Thymus (tissue), 11 donors: ENCODE measurements at regions not wholly inside any gene's neighbourhood (a gene's known extent, or its start where the extent isn't known, plus 50 kb on each side); places are given as distances from the start of the nearest gene placed in this dataset.

Experiments used
- DNase-seq, 9 donors: peaks; one replicate each; pipeline ENCODE4 v3.0.0-alpha.2; 2013; ENCODE audit warnings: low spot score in 9 of 9, low read depth in 6 of 9, missing footprints in 1 of 9
- H3K27ac ChIP-seq, 2 donors: one replicate each; pipeline ENCODE4 v1.5.1; 2013; ENCODE audit warnings: control low read depth in 1 of 2, low read depth in 1 of 2, low read length in 1 of 2, mild to moderate bottlenecking in 1 of 2, moderate library complexity in 1 of 2
- H3K27me3 ChIP-seq, 2 donors: one replicate each; pipeline ENCODE4 v1.5.1; 2013; ENCODE audit warnings: low read length in 1 of 2; ENCODE audit not compliant: control insufficient read depth in 2 of 2, insufficient read depth in 1 of 2
- H3K36me3 ChIP-seq, 2 donors: one replicate each; pipeline ENCODE4 v1.5.1; 2013; ENCODE audit warnings: low read length in 1 of 2, mild to moderate bottlenecking in 1 of 2, moderate library complexity in 1 of 2; ENCODE audit not compliant: control insufficient read depth in 2 of 2, insufficient read depth in 2 of 2
- H3K4me1 ChIP-seq, 2 donors: one replicate each; pipeline ENCODE4 v1.5.1; 2013; ENCODE audit warnings: low read length in 2 of 2; ENCODE audit not compliant: control insufficient read depth in 2 of 2, insufficient read depth in 2 of 2
- H3K4me3 ChIP-seq, 2 donors: one replicate each; pipeline ENCODE4 v1.5.1; 2013; ENCODE audit warnings: low read length in 2 of 2, control low read depth in 1 of 2, mild to moderate bottlenecking in 1 of 2
- H3K9me3 ChIP-seq, 2 donors: one replicate each; pipeline ENCODE4 v1.5.1; 2013; ENCODE audit warnings: low read length in 1 of 2, mild to moderate bottlenecking in 1 of 2; ENCODE audit not compliant: control insufficient read depth in 2 of 2, insufficient read depth in 1 of 2
- WGBS: extraction: QIAGEN DNeasy Blood & Tissue Kit; methylation state at CpG from one replicate; pipeline ENCODE4 v1.1.7; 2013; 5-methylcytosine and 5-hydroxymethylcytosine counted together
- donor health status: healthy.

- Histone ChIP-seq H3K9me3 (peaks cover 0 to 6% of the 10 kb centered on the region in 2 donors), H3K4me1 (no peaks in the 10 kb centered on the region), H3K27me3 (no peaks in the 10 kb centered on the region), H3K27ac (no peak overlapping the region), H3K36me3 (no peaks in the 10 kb centered on the region), H3K4me3 (no peak overlapping the region)
- DNase-seq: no peak
Measured at GRCh38 chr16:63742150-63742549, 1379.7 kb downstream of the CDH11 start.

GRCh38 chr16:63737633-63738032, 1384.2 kb downstream of the CDH11 start:
- no peaks in the 10 kb centered on the region for H3K27me3 ChIP-seq
- H3K4me1 ChIP-seq: no peaks in the 10 kb centered on the region
- H3K36me3 ChIP-seq: no peaks in the 10 kb centered on the region
- no peak for DNase-seq
- no peak overlapping the region for H3K4me3 ChIP-seq
- no peaks in the 10 kb centered on the region for H3K9me3 ChIP-seq
- no peak overlapping the region for H3K27ac ChIP-seq

- no peaks in the 10 kb centered on the region for H3K4me1 ChIP-seq
- H3K27ac ChIP-seq: no peak overlapping the region
- 90% methylated on average over 1 of the region's 1 CpG for WGBS
- no peaks in the 10 kb centered on the region for H3K9me3 ChIP-seq
- H3K27me3 ChIP-seq: no peaks in the 10 kb centered on the region
- H3K4me3 ChIP-seq: no peak overlapping the region
- H3K36me3 ChIP-seq: no peaks in the 10 kb centered on the region
- DNase-seq: no peak
Measured at GRCh38 chr16:63735456-63735855, 1386.4 kb downstream of the CDH11 start.

- Histone ChIP-seq H3K27ac (no peak overlapping the region), H3K9me3 (no peaks in the 10 kb centered on the region), H3K36me3 (no peaks in the 10 kb centered on the region), H3K4me1 (no peaks in the 10 kb centered on the region), H3K4me3 (no peak overlapping the region), H3K27me3 (no peaks in the 10 kb centered on the region)
- DNase-seq: no peak
- 55% methylated on average over 1 of the region's 1 CpG for WGBS
Measured at GRCh38 chr16:63720848-63721247, 1401.0 kb downstream of the CDH11 start.

GRCh38 chr16:63719926-63720325, 1401.9 kb downstream of the CDH11 start:
- H3K27ac ChIP-seq: no peak overlapping the region
- H3K36me3 ChIP-seq: no peaks in the 10 kb centered on the region
- H3K4me1 ChIP-seq: no peaks in the 10 kb centered on the region
- H3K9me3 ChIP-seq: no peaks in the 10 kb centered on the region
- no peak overlapping the region for H3K4me3 ChIP-seq
- DNase-seq: no peak
- 90% methylated on average over 10 of the region's 10 CpGs for WGBS
- H3K27me3 ChIP-seq: no peaks in the 10 kb centered on the region

- Histone ChIP-seq H3K4me1 (no peaks in the 10 kb centered on the region), H3K36me3 (no peaks in the 10 kb centered on the region), H3K27me3 (no peaks in the 10 kb centered on the region), H3K9me3 (no peaks in the 10 kb centered on the region), H3K27ac (no peak overlapping the region), H3K4me3 (no peak overlapping the region)
- DNase-seq: no peak
Measured at GRCh38 chr16:63717806-63718205, 1404.1 kb downstream of the CDH11 start.

GRCh38 chr16:63714876-63715275, 1407.0 kb downstream of the CDH11 start:
- Histone ChIP-seq H3K27me3 (no peaks in the 10 kb centered on the region), H3K9me3 (no peaks in the 10 kb centered on the region), H3K36me3 (no peaks in the 10 kb centered on the region), H3K27ac (no peak overlapping the region), H3K4me3 (no peak overlapping the region), H3K4me1 (no peaks in the 10 kb centered on the region)
- 87% methylated on average over 3 of the region's 3 CpGs for WGBS
- no peak for DNase-seq

GRCh38 chr16:63712725-63713124, 1409.1 kb downstream of the CDH11 start:
- H3K27me3 ChIP-seq: no peaks in the 10 kb centered on the region
- no peak overlapping the region for H3K4me3 ChIP-seq
- no peak overlapping the region for H3K27ac ChIP-seq
- no peaks in the 10 kb centered on the region for H3K36me3 ChIP-seq
- WGBS: 97% methylated on average over 1 of the region's 1 CpG
- H3K4me1 ChIP-seq: no peaks in the 10 kb centered on the region
- H3K9me3 ChIP-seq: no peaks in the 10 kb centered on the region
- no peak for DNase-seq

GRCh38 chr16:63703612-63704011, 1418.3 kb downstream of the CDH11 start:
- H3K4me1 ChIP-seq: no peaks in the 10 kb centered on the region
- H3K27ac ChIP-seq: no peak overlapping the region
- no peak overlapping the region for H3K4me3 ChIP-seq
- WGBS: 94% methylated on average over 13 of the region's 13 CpGs
- H3K9me3 ChIP-seq: peaks cover 0 to 4% of the 10 kb centered on the region in 2 donors
- H3K36me3 ChIP-seq: no peaks in the 10 kb centered on the region
- no peaks in the 10 kb centered on the region for H3K27me3 ChIP-seq
- DNase-seq: no peak

- H3K27ac ChIP-seq: no peak overlapping the region
- H3K27me3 ChIP-seq: no peaks in the 10 kb centered on the region
- H3K9me3 ChIP-seq: peaks cover 0 to 4% of the 10 kb centered on the region in 2 donors
- no peak overlapping the region for H3K4me3 ChIP-seq
- no peak for DNase-seq
- WGBS: 73% methylated on average over 11 of the region's 11 CpGs
- H3K36me3 ChIP-seq: no peaks in the 10 kb centered on the region
- no peaks in the 10 kb centered on the region for H3K4me1 ChIP-seq
Measured at GRCh38 chr16:63702981-63703590, 1418.8 kb downstream of the CDH11 start.
